Activated T-helper 17 cell treated with anti-CD3 and anti-CD28 coated beads, Interleukin-2, amount 50 U/mL, for 72 hours (primary cell): ENCODE measurements at regions not wholly inside any gene's neighbourhood (a gene's known extent, or its start where the extent isn't known, plus 50 kb on each side); places are given as distances from the start of the nearest gene placed in this dataset.

Experiments
- ATAC-seq: fragments of 150-1000 bp; cut with Tn5 transposase; replicated peaks from 2 replicates; pipeline ENCODE4 v1.10.0; 2021; ENCODE audit warnings: mild to moderate bottlenecking, moderate library complexity
- H3K27ac Mint-ChIP-seq: one replicate; pipeline ENCODE4 v1.8.0; 2022; ENCODE audit warnings: mixed read lengths
- H3K27me3 Mint-ChIP-seq: one replicate; pipeline ENCODE4 v1.8.0; 2022; ENCODE audit warnings: mixed read lengths
- H3K36me3 Mint-ChIP-seq: one replicate; pipeline ENCODE4 v1.8.0; 2022; ENCODE audit warnings: low read depth, mild to moderate bottlenecking, mixed read lengths
- H3K4me1 Mint-ChIP-seq: one replicate; pipeline ENCODE4 v1.8.0; 2022; ENCODE audit warnings: mixed read lengths
- H3K4me3 Mint-ChIP-seq: one replicate; pipeline ENCODE4 v1.8.0; 2022; ENCODE audit warnings: mild to moderate bottlenecking, mixed read lengths
- H3K9me3 Mint-ChIP-seq: one replicate; pipeline ENCODE4 v1.8.0; 2022; ENCODE audit warnings: mixed read lengths

GRCh38 chr6:44500074-44500473, 112.6 kb downstream of the CDC5L start:
- Mint-ChIP-seq H3K36me3 (no peaks in the 10 kb centered on the region), H3K4me3 (no peak overlapping the region), H3K4me1 (no peaks in the 10 kb centered on the region), H3K27me3 (peaks cover 14% of the 10 kb centered on the region), H3K27ac (no peak overlapping the region), H3K9me3 (no peaks in the 10 kb centered on the region)
- no peak for ATAC-seq

- no peaks in the 10 kb centered on the region for H3K4me1 Mint-ChIP-seq
- H3K36me3 Mint-ChIP-seq, result no peaks in the 10 kb centered on the region
- H3K27ac Mint-ChIP-seq, result no peak overlapping the region
- no peak for ATAC-seq
- H3K27me3 Mint-ChIP-seq, result peaks cover 10% of the 10 kb centered on the region
- no peak overlapping the region for H3K4me3 Mint-ChIP-seq
- no peaks in the 10 kb centered on the region for H3K9me3 Mint-ChIP-seq
Observed at GRCh38 chr6:44503471-44503870, 116.0 kb downstream of the CDC5L start.

GRCh38 chr6:44504301-44504791, 116.8 kb downstream of the CDC5L start:
- no peaks in the 10 kb centered on the region for H3K9me3 Mint-ChIP-seq
- no peak for ATAC-seq

GRCh38 chr6:44505751-44506150, 118.2 kb downstream of the CDC5L start:
- ATAC-seq, result no peak
- no peaks in the 10 kb centered on the region for H3K36me3 Mint-ChIP-seq
- H3K27ac Mint-ChIP-seq, result no peak overlapping the region
- no peaks in the 10 kb centered on the region for H3K9me3 Mint-ChIP-seq
- peaks cover 13% of the 10 kb centered on the region for H3K27me3 Mint-ChIP-seq
- no peak overlapping the region for H3K4me3 Mint-ChIP-seq
- H3K4me1 Mint-ChIP-seq, result no peaks in the 10 kb centered on the region

More at GRCh38 chr6:44504301-44504791, 116.8 kb downstream of the CDC5L start:
- Mint-ChIP-seq H3K27me3 (peaks cover 13% of the 10 kb centered on the region), H3K4me1 (no peaks in the 10 kb centered on the region), H3K36me3 (no peaks in the 10 kb centered on the region), H3K4me3 (no peak overlapping the region), H3K27ac (no peak overlapping the region)

GRCh38 chr6:44507014-44507413, 119.5 kb downstream of the CDC5L start:
- Mint-ChIP-seq H3K9me3 (no peaks in the 10 kb centered on the region), H3K4me3 (no peak overlapping the region), H3K36me3 (no peaks in the 10 kb centered on the region), H3K27me3 (peaks cover 13% of the 10 kb centered on the region), H3K4me1 (no peaks in the 10 kb centered on the region), H3K27ac (no peak overlapping the region)
- ATAC-seq, result no peak

GRCh38 chr6:44508646-44509045, 121.1 kb downstream of the CDC5L start:
- H3K27me3 Mint-ChIP-seq, result peaks cover 8% of the 10 kb centered on the region
- H3K9me3 Mint-ChIP-seq, result no peaks in the 10 kb centered on the region
- no peak for ATAC-seq
- no peak overlapping the region for H3K27ac Mint-ChIP-seq
- no peaks in the 10 kb centered on the region for H3K36me3 Mint-ChIP-seq
- H3K4me3 Mint-ChIP-seq, result no peak overlapping the region
- H3K4me1 Mint-ChIP-seq, result no peaks in the 10 kb centered on the region

- H3K27ac Mint-ChIP-seq, result no peak overlapping the region
- H3K4me3 Mint-ChIP-seq, result no peak overlapping the region
- H3K9me3 Mint-ChIP-seq, result no peaks in the 10 kb centered on the region
- H3K4me1 Mint-ChIP-seq, result no peaks in the 10 kb centered on the region
- ATAC-seq, result no peak
- H3K27me3 Mint-ChIP-seq, result peaks cover 3% of the 10 kb centered on the region
- no peaks in the 10 kb centered on the region for H3K36me3 Mint-ChIP-seq
Observed at GRCh38 chr6:44511126-44511525, 123.6 kb downstream of the CDC5L start.

GRCh38 chr6:44512868-44513741, 125.6 kb downstream of the CDC5L start:
- peaks cover 3% of the 10 kb centered on the region for H3K27me3 Mint-ChIP-seq
- no peak overlapping the region for H3K4me3 Mint-ChIP-seq
- no peaks in the 10 kb centered on the region for H3K9me3 Mint-ChIP-seq
- H3K36me3 Mint-ChIP-seq, result no peaks in the 10 kb centered on the region
- H3K27ac Mint-ChIP-seq, result no peak overlapping the region
- H3K4me1 Mint-ChIP-seq, result no peaks in the 10 kb centered on the region
- peak; percentile 18 for ATAC-seq

- no peak for ATAC-seq
- peaks cover 4% of the 10 kb centered on the region for H3K9me3 Mint-ChIP-seq
Observed at GRCh38 chr6:44514085-44514484, 126.6 kb downstream of the CDC5L start.

GRCh38 chr6:44514576-44515193, 127.2 kb downstream of the CDC5L start:
- no peak overlapping the region for H3K27ac Mint-ChIP-seq
- no peaks in the 10 kb centered on the region for H3K27me3 Mint-ChIP-seq
- H3K4me3 Mint-ChIP-seq, result no peak overlapping the region
- no peak for ATAC-seq
- no peaks in the 10 kb centered on the region for H3K36me3 Mint-ChIP-seq
- no peaks in the 10 kb centered on the region for H3K4me1 Mint-ChIP-seq
- H3K9me3 Mint-ChIP-seq, result peaks cover 4% of the 10 kb centered on the region

More at GRCh38 chr6:44514085-44514484, 126.6 kb downstream of the CDC5L start:
- H3K36me3 Mint-ChIP-seq, result no peaks in the 10 kb centered on the region
- no peak overlapping the region for H3K4me3 Mint-ChIP-seq
- H3K27ac Mint-ChIP-seq, result no peak overlapping the region
- H3K4me1 Mint-ChIP-seq, result no peaks in the 10 kb centered on the region
- H3K27me3 Mint-ChIP-seq, result peaks cover 2% of the 10 kb centered on the region

GRCh38 chr6:44522871-44523270, 135.4 kb downstream of the CDC5L start:
- Mint-ChIP-seq H3K4me3 (no peak overlapping the region), H3K27me3 (peaks cover 19% of the 10 kb centered on the region), H3K36me3 (no peaks in the 10 kb centered on the region), H3K27ac (no peak overlapping the region), H3K4me1 (no peaks in the 10 kb centered on the region), H3K9me3 (peaks cover 7% of the 10 kb centered on the region)
- ATAC-seq, result no peak

GRCh38 chr6:44524476-44525227, 137.1 kb downstream of the CDC5L start:
- H3K36me3 Mint-ChIP-seq, result no peaks in the 10 kb centered on the region
- no peak overlapping the region for H3K27ac Mint-ChIP-seq
- no peak for ATAC-seq

GRCh38 chr6:44525761-44526351, 138.3 kb downstream of the CDC5L start:
- Mint-ChIP-seq H3K4me1 (no peaks in the 10 kb centered on the region), H3K27ac (no peak overlapping the region), H3K4me3 (no peak overlapping the region), H3K36me3 (no peaks in the 10 kb centered on the region), H3K9me3 (peaks cover 3% of the 10 kb centered on the region), H3K27me3 (peaks cover 19% of the 10 kb centered on the region)
- no peak for ATAC-seq

More at GRCh38 chr6:44524476-44525227, 137.1 kb downstream of the CDC5L start:
- no peak overlapping the region for H3K4me3 Mint-ChIP-seq
- H3K27me3 Mint-ChIP-seq, result peaks cover 19% of the 10 kb centered on the region
- H3K4me1 Mint-ChIP-seq, result no peaks in the 10 kb centered on the region
- H3K9me3 Mint-ChIP-seq, result peaks cover 3% of the 10 kb centered on the region

GRCh38 chr6:44527181-44527580, 139.7 kb downstream of the CDC5L start:
- no peaks in the 10 kb centered on the region for H3K4me1 Mint-ChIP-seq
- H3K4me3 Mint-ChIP-seq, result no peak overlapping the region
- peaks cover 16% of the 10 kb centered on the region for H3K27me3 Mint-ChIP-seq
- H3K9me3 Mint-ChIP-seq, result no peaks in the 10 kb centered on the region
- H3K27ac Mint-ChIP-seq, result no peak overlapping the region
- peak; percentile 32 for ATAC-seq
- no peaks in the 10 kb centered on the region for H3K36me3 Mint-ChIP-seq
